Activated CD8-positive, alpha-beta memory T cell treated with anti-CD3 and anti-CD28 coated beads, Interleukin-2, amount 50 U/mL, for 48 hours (primary cell): ENCODE measurements at regions not wholly inside any gene's neighbourhood (a gene's known extent, or its start where the extent isn't known, plus 50 kb on each side); places are given as distances from the start of the nearest gene placed in this dataset.

Source experiments
- DNase-seq: peaks from one replicate; pipeline ENCODE4 v3.0.0-alpha.2; 2020

GRCh38 chr7:52877240-52877639 is 158.2 kb upstream of the POM121L12 start:
- DNase-seq, result no peak

- DNase-seq, result no peak
Measured at GRCh38 chr7:52876402-52876801, 159.0 kb upstream of the POM121L12 start.

GRCh38 chr7:52863652-52864051 is 171.8 kb upstream of the POM121L12 start:
- no peak for DNase-seq

- no peak for DNase-seq
Measured at GRCh38 chr7:52862321-52862720, 173.1 kb upstream of the POM121L12 start.

- no peak for DNase-seq
Measured at GRCh38 chr7:52857367-52857766, 178.1 kb upstream of the POM121L12 start.

GRCh38 chr7:52854681-52855080 is 180.8 kb upstream of the POM121L12 start:
- no peak for DNase-seq

- no peak for DNase-seq
Measured at GRCh38 chr7:52851547-52851946, 183.9 kb upstream of the POM121L12 start.

- no peak for DNase-seq
Measured at GRCh38 chr7:52843436-52843835, 192.0 kb upstream of the POM121L12 start.

GRCh38 chr7:52842202-52842900 is 193.1 kb upstream of the POM121L12 start:
- DNase-seq, result no peak

GRCh38 chr7:52838981-52839411 is 196.4 kb upstream of the POM121L12 start:
- DNase-seq, result no peak

GRCh38 chr7:52831321-52831720 is 204.1 kb upstream of the POM121L12 start:
- no peak for DNase-seq

- DNase-seq, result no peak
Measured at GRCh38 chr7:52830801-52831200, 204.6 kb upstream of the POM121L12 start.

GRCh38 chr7:52826515-52827265 is 208.7 kb upstream of the POM121L12 start:
- no peak for DNase-seq

GRCh38 chr7:52825611-52826010 is 209.8 kb upstream of the POM121L12 start:
- DNase-seq, result no peak

- DNase-seq, result no peak
Measured at GRCh38 chr7:52811537-52811936, 223.9 kb upstream of the POM121L12 start.

- DNase-seq, result no peak
Measured at GRCh38 chr7:52799817-52800216, 235.6 kb upstream of the POM121L12 start.

GRCh38 chr7:52797801-52798200 is 237.6 kb upstream of the POM121L12 start:
- no peak for DNase-seq

- DNase-seq, result no peak
Measured at GRCh38 chr7:52794621-52795020, 240.8 kb upstream of the POM121L12 start.

- no peak for DNase-seq
Measured at GRCh38 chr7:52791176-52791700, 244.2 kb upstream of the POM121L12 start.

GRCh38 chr7:52786174-52786573 is 249.3 kb upstream of the POM121L12 start:
- DNase-seq, result no peak

GRCh38 chr7:52782348-52782747 is 253.1 kb upstream of the POM121L12 start:
- DNase-seq, result no peak

- DNase-seq, result no peak
Measured at GRCh38 chr7:52781250-52781649, 254.2 kb upstream of the POM121L12 start.

GRCh38 chr7:52779004-52779403 is 256.4 kb upstream of the POM121L12 start:
- no peak for DNase-seq
